ENCODE measurements at regions not wholly inside any gene's neighbourhood (a gene's known extent, or its start where the extent isn't known, plus 50 kb on each side); places are given as distances from the start of the nearest gene placed in this dataset.

- TF ChIP-seq, protein P1, sequence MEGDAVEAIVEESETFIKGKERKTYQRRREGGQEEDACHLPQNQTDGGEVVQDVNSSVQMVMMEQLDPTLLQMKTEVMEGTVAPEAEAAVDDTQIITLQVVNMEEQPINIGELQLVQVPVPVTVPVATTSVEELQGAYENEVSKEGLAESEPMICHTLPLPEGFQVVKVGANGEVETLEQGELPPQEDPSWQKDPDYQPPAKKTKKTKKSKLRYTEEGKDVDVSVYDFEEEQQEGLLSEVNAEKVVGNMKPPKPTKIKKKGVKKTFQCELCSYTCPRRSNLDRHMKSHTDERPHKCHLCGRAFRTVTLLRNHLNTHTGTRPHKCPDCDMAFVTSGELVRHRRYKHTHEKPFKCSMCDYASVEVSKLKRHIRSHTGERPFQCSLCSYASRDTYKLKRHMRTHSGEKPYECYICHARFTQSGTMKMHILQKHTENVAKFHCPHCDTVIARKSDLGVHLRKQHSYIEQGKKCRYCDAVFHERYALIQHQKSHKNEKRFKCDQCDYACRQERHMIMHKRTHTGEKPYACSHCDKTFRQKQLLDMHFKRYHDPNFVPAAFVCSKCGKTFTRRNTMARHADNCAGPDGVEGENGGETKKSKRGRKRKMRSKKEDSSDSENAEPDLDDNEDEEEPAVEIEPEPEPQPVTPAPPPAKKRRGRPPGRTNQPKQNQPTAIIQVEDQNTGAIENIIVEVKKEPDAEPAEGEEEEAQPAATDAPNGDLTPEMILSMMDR (IDR thresholded peaks at IDR 0.05) = no peak
- no peak for TF ChIP-seq POLR2AphosphoS5 (IDR thresholded peaks at IDR 0.05)
These were observed 273.3 kb downstream of the FZD1 start for GRCh38 chr7:91537260-91538152.

Measured in stomach (tissue), 4 donors.